ENCODE measurements at regions not wholly inside any gene's neighbourhood (a gene's known extent, or its start where the extent isn't known, plus 50 kb on each side); places are given as distances from the start of the nearest gene placed in this dataset.

DNA sequence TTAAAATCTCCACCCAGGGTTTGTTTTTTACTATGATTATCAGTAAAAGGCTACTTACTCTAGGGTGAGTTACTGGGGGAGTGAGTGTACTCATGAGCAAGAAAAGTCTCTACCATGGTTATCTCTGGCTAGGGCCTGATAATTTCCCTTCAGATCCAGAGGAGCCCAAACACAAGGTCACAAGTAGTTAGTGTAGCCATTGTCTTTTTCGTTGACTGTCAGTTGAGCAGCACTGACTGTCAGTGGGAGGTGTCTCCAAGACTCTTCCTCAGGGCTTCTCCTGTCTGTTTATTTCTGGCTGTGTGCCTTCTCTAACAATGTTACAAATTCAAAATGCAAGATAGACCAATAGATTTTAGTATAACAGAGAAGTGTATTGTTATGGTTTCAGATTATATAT lies 181.2 kb upstream of the MIS18BP1 start:
- TF ChIP-seq, protein P1, sequence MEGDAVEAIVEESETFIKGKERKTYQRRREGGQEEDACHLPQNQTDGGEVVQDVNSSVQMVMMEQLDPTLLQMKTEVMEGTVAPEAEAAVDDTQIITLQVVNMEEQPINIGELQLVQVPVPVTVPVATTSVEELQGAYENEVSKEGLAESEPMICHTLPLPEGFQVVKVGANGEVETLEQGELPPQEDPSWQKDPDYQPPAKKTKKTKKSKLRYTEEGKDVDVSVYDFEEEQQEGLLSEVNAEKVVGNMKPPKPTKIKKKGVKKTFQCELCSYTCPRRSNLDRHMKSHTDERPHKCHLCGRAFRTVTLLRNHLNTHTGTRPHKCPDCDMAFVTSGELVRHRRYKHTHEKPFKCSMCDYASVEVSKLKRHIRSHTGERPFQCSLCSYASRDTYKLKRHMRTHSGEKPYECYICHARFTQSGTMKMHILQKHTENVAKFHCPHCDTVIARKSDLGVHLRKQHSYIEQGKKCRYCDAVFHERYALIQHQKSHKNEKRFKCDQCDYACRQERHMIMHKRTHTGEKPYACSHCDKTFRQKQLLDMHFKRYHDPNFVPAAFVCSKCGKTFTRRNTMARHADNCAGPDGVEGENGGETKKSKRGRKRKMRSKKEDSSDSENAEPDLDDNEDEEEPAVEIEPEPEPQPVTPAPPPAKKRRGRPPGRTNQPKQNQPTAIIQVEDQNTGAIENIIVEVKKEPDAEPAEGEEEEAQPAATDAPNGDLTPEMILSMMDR (IDR thresholded peaks at IDR 0.05), result no peak
- no peak for TF ChIP-seq POLR2A (IDR thresholded peaks at IDR 0.05)
- TF ChIP-seq EP300 (IDR thresholded peaks at IDR 0.05), result no peak

Data from ovary (tissue), 3 donors.